Epithelial cell of proximal tubule (primary cell): ENCODE measurements at regions not wholly inside any gene's neighbourhood (a gene's known extent, or its start where the extent isn't known, plus 50 kb on each side); places are given as distances from the start of the nearest gene placed in this dataset.

Experiments
- DNase-seq: peaks from one replicate; pipeline ENCODE4 v3.0.0-alpha.2; 2011; ENCODE audit warnings: low read depth
- H3K4me3 ChIP-seq: 2 replicates; pipeline ENCODE4 v1.5.1; 2011; ENCODE audit warnings: low read depth, mild to moderate bottlenecking, low read length
- TF ChIP-seq, protein P1 (sequence below): conservative IDR thresholded peaks from 2 replicates; pipeline ENCODE4 v1.5.1; 2012; ENCODE audit warnings: low read depth, mild to moderate bottlenecking, low read length

DNA sequence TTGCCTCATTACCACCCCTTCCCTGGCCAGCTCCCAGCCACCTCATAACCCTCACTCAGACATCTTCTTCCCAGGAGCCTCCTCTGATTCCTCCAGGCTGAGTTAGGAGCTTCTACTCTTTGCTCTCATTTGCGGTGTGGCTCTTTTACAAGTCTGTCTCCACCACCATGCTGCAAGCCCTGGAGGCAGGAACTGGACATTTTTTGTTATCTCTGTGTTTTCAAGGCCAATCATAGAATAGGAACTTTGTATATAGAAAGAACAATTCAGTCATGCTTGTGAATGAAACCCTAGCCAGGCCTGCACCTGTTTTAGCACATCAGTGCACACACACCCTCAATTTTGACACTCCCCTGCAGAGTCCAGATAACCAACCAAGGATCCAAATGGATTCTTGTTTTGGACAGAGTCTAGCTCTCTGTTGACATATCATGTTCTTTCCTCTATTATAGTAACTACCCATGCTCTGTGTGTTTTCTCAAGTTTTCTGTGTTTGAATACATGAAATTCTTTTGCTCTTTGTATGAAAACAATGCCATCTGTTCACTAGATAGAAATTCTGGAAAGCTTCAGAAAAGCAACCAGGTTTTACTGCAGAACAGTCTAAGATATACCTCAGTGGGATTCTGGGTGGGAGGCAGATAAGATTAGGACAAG, 60.9 kb upstream of the ZNF648 start:
- DNase-seq = no peak
- TF ChIP-seq, protein P1, sequence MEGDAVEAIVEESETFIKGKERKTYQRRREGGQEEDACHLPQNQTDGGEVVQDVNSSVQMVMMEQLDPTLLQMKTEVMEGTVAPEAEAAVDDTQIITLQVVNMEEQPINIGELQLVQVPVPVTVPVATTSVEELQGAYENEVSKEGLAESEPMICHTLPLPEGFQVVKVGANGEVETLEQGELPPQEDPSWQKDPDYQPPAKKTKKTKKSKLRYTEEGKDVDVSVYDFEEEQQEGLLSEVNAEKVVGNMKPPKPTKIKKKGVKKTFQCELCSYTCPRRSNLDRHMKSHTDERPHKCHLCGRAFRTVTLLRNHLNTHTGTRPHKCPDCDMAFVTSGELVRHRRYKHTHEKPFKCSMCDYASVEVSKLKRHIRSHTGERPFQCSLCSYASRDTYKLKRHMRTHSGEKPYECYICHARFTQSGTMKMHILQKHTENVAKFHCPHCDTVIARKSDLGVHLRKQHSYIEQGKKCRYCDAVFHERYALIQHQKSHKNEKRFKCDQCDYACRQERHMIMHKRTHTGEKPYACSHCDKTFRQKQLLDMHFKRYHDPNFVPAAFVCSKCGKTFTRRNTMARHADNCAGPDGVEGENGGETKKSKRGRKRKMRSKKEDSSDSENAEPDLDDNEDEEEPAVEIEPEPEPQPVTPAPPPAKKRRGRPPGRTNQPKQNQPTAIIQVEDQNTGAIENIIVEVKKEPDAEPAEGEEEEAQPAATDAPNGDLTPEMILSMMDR = no peak

DNA sequence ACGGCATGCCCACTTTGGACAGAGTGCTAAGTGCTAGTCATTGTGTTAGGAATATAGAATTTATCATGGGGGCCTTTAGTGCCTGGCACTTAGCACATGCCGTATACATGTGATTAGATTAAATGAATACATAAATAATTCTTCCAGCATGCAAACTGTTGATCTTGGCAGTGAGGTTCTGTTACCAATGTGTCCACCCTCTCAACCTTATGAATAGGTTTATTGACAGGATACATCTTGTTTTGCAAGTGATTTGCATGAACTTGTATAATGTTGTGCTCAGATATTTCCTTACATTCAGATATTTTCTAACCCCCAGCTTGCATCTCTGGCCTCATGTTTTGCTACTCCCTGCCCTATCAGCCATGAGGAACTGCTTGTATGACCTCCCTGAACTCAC, 60.3 kb upstream of the ZNF648 start:
- no peak for DNase-seq
- no peak overlapping the region for H3K4me3 ChIP-seq
- TF ChIP-seq, protein P1 = no peak

More for the DNA sequence above, 60.9 kb upstream of the ZNF648 start:
- no peak overlapping the region for H3K4me3 ChIP-seq

DNA sequence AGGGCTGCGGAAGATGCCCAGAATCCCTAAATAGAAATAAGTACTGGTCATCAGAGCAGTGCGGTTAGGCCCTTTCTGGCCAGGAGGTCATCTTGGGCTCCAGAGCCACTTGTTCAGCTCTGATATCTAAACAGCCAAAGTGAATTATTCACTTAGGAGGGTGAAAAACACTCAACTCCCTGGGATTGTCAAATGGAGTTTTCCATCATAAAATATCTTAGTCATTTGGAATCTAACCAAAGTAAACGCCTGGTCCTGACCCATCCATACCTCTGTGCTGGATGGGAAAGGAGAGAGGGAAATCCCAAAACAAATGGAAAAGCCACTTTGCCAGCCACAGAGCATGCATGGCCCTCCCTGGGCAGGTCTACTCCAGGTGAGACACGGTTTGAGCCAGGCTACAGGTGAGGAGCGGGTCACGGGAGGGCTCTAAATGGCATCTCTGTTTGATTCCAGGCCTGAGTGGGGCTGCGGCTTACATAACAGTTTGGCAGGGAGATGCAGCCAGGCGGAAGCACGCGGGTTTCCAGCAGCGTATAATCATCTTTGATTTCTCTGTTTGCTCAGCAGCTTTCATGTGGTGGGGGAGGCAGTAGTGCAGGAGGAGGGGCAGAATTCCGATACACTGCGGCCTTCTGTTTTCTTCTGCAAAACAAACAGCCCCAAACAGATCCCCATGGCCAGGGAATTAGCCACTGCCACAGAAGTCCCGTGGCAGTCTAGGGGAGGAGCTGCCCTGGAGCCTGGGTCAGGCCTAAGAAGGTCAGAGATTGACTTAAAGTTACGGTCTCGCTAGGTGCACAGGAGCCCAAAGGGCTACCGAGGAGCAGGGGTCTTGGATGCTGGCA, 59.1 kb upstream of the ZNF648 start:
- H3K4me3 ChIP-seq = no peak overlapping the region
- peak; percentile 67 for DNase-seq
- TF ChIP-seq, protein P1 = no peak

DNA sequence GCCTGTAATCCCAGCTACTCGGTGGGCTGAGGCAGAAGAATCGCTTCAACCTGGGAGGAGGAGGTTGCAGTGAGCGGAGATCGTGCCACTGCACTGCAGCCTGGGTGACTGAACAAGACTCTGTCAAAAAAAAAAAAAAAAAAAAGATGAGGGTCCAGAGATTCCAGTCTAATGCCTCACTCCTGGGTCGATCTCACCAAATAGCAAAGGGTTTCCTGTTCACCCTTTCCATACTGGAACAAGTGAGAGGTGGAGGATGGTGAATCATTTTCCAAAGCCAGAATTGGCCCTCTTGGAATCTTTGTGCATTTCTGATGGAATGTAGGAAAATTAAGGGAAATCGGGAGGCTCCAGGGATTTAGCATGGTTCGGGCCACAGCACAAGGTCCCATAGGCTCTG, 58.1 kb upstream of the ZNF648 start:
- TF ChIP-seq, protein P1 = no peak
- DNase-seq = no peak
- no peak overlapping the region for H3K4me3 ChIP-seq

DNA sequence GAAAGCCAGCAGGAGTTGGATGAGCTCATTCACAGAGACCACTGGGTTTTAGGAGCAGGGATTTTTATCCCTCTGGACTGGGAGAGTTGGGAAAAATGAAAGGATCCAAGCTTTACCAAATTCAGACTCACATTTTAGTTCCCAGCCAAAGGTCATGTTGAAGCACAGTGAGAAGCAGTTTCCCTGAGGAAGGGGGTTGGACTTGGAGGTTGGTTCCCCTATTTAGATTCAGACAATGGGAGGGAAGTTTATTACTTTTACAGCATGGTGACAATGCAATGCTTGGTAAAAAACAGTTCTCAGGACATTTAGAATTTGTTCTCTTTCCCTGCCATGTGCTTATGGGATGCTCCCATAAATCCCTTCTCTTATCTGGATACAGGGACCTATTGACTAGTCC, 57.3 kb upstream of the ZNF648 start:
- no peak overlapping the region for H3K4me3 ChIP-seq
- DNase-seq = no peak
- TF ChIP-seq, protein P1 = no peak

DNA sequence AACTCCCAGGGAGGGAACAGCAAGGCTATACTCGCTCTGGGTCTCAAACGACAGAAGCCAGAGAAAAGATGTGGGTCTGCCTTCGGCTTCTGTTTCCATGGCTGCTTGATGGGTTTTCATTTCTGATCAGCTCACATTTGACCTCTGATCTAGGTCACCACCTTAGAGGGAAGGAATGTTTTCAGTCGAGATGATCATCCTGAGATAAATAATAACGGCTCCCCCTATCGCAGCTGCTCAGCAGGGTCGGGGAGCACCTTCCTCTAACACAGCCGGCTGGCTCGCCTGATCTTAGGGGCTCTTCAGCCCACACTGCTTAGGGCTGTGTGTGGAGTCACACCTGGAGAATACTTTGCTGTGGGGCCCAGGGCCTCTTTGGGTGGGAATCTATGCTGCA, 53.1 kb upstream of the ZNF648 start:
- no peak for DNase-seq
- H3K4me3 ChIP-seq = no peak overlapping the region
- TF ChIP-seq, protein P1 = no peak
